WI38 (cell line): ENCODE measurements at regions not wholly inside any gene's neighbourhood (a gene's known extent, or its start where the extent isn't known, plus 50 kb on each side); places are given as distances from the start of the nearest gene placed in this dataset.

ENCODE experiments used
- H3K4me3 ChIP-seq: 2 replicates; pipeline ENCODE4 v1.5.1; 2011; ENCODE audit warnings: low read depth, mild to moderate bottlenecking, control low read depth, low read length
- CTCF ChIP-seq: IDR thresholded peaks from 2 replicates; pipeline ENCODE4 v1.5.1; 2012; ENCODE audit warnings: low read depth, mild to moderate bottlenecking, control low read depth, low read length

GRCh38 chr7:25653384-25653783 lies 425.1 kb upstream of the NPVF start:
- TF ChIP-seq CTCF = no peak
- H3K4me3 ChIP-seq = no peak overlapping the region

- no peak for TF ChIP-seq CTCF
- H3K4me3 ChIP-seq = no peak overlapping the region
These were observed 427.8 kb upstream of the NPVF start for GRCh38 chr7:25656071-25656470.

GRCh38 chr7:25656581-25657026 lies 428.3 kb upstream of the NPVF start:
- H3K4me3 ChIP-seq = no peak overlapping the region
- no peak for TF ChIP-seq CTCF

GRCh38 chr7:25658375-25658774 lies 430.1 kb upstream of the NPVF start:
- no peak for TF ChIP-seq CTCF
- no peak overlapping the region for H3K4me3 ChIP-seq

- no peak for TF ChIP-seq CTCF
- no peak overlapping the region for H3K4me3 ChIP-seq
These were observed 431.6 kb upstream of the NPVF start for GRCh38 chr7:25659841-25660240.

- TF ChIP-seq CTCF = no peak
- no peak overlapping the region for H3K4me3 ChIP-seq
These were observed 434.8 kb upstream of the NPVF start for GRCh38 chr7:25662841-25663800.

GRCh38 chr7:25663877-25664276 lies 435.6 kb upstream of the NPVF start:
- no peak overlapping the region for H3K4me3 ChIP-seq
- no peak for TF ChIP-seq CTCF
